ENCODE measurements at regions not wholly inside any gene's neighbourhood (a gene's known extent, or its start where the extent isn't known, plus 50 kb on each side); places are given as distances from the start of the nearest gene placed in this dataset.

GRCh38 chr15:85871545-85871944, 76.8 kb upstream of the KLHL25 start:
- TF ChIP-seq EGR1 (IDR thresholded peaks at IDR 0.05): no peak
- no peak for TF ChIP-seq CREB1 (IDR thresholded peaks at IDR 0.05; ENCODE audit: low read depth)
- no peak for TF ChIP-seq CEBPB (IDR thresholded peaks at IDR 0.05)
- TF ChIP-seq RAD21 (IDR thresholded peaks at IDR 0.05; ENCODE audit: low read depth): no peak
- no peak for TF ChIP-seq TCF12 (IDR thresholded peaks at IDR 0.05; ENCODE audit: low read depth)

Data from Ishikawa (cell line).